ENCODE measurements at regions not wholly inside any gene's neighbourhood (a gene's known extent, or its start where the extent isn't known, plus 50 kb on each side); places are given as distances from the start of the nearest gene placed in this dataset.

- TF ChIP-seq CTCF (IDR thresholded peaks at IDR 0.05) (no peak), POLR2A (IDR thresholded peaks at IDR 0.05) (no peak)
- no peak overlapping the region for H3K4me3 ChIP-seq (ENCODE audit: low read depth, poor library complexity, severe bottlenecking)
- peak in 1 of 2 donors; percentile 53 for DNase-seq (ENCODE audit: low spot score in 2 of 2)
- WGBS, 2 donors: 19 to 21% methylated on average over 6 of the region's 6 CpGs
- intact Hi-C loops (cut with DNase I; ENCODE audit: low total_unique reads): no loop called here
Observed at GRCh38 chr20:10848810-10849370, 175.1 kb upstream of the JAG1 start.

- no peak for TF ChIP-seq POLR2A (IDR thresholded peaks at IDR 0.05)
- TF ChIP-seq CTCF (IDR thresholded peaks at IDR 0.05): no peak
- H3K4me3 ChIP-seq (ENCODE audit: low read depth, poor library complexity, severe bottlenecking): no peak overlapping the region
- 65 to 75% methylated on average over 2 of the region's 2 CpGs for WGBS, 2 donors
- DNase-seq (ENCODE audit: low spot score in 2 of 2): no peak
- intact Hi-C loops (cut with DNase I; ENCODE audit: low total_unique reads): no loop called here
Observed at GRCh38 chr20:10853176-10853575, 179.4 kb upstream of the JAG1 start.

- H3K4me3 ChIP-seq (ENCODE audit: low read depth, poor library complexity, severe bottlenecking): no peak overlapping the region
- no peak for TF ChIP-seq CTCF (IDR thresholded peaks at IDR 0.05)
- no peak for TF ChIP-seq POLR2A (IDR thresholded peaks at IDR 0.05)
- no peak for DNase-seq (ENCODE audit: low spot score in 2 of 2)
- intact Hi-C loops (cut with DNase I; ENCODE audit: low total_unique reads): no loop called here
- 69 to 77% methylated on average over 4 of the region's 4 CpGs for WGBS, 2 donors
Observed at GRCh38 chr20:10853731-10854130, 179.9 kb upstream of the JAG1 start.

- intact Hi-C loops (cut with DNase I; ENCODE audit: low total_unique reads): no loop called here
- DNase-seq (ENCODE audit: low spot score in 2 of 2): no peak
- WGBS, 2 donors: 71 to 85% methylated on average over 2 of the region's 2 CpGs
- TF ChIP-seq CTCF (IDR thresholded peaks at IDR 0.05) (no peak), POLR2A (IDR thresholded peaks at IDR 0.05) (no peak)
- H3K4me3 ChIP-seq (ENCODE audit: low read depth, poor library complexity, severe bottlenecking): no peak overlapping the region
Observed at GRCh38 chr20:10854976-10855375, 181.2 kb upstream of the JAG1 start.

- intact Hi-C loops (cut with DNase I; ENCODE audit: low total_unique reads): no loop called here
- H3K4me3 ChIP-seq (ENCODE audit: low read depth, poor library complexity, severe bottlenecking): no peak overlapping the region
- TF ChIP-seq POLR2A (IDR thresholded peaks at IDR 0.05) (no peak), CTCF (IDR thresholded peaks at IDR 0.05) (no peak)
- DNase-seq (ENCODE audit: low spot score in 2 of 2): no peak
Observed at GRCh38 chr20:10855778-10856177, 182.0 kb upstream of the JAG1 start.

Data from lower leg skin (tissue), 4 donors.